ENCODE measurements at regions not wholly inside any gene's neighbourhood (a gene's known extent, or its start where the extent isn't known, plus 50 kb on each side); places are given as distances from the start of the nearest gene placed in this dataset.

DNA sequence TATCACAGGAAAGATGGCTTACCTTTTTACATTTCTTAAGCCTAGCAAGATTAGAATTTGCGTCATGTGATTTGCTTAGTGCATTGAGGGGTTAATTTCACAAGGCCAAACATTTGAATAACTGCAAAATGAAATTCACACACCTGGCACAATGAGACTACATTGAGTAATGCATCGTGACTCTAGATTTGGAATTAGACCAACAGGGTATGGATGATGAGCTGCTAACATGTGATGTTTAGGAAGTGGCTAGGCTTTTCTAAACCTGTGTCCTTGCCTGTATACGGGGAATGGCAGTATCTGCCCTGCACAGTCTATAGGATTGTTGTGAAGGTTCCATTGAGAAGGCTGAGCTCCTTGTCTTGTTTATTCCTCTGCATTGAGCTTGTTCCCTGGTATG is 160.1 kb downstream of the MFSD1 start:
- no peak for DNase-seq (ENCODE audit: low read depth)
- H3K4me3 ChIP-seq (ENCODE audit: low read depth, low read length), result no peak overlapping the region
- TF ChIP-seq POLR2A (IDR thresholded peaks at IDR 0.05; ENCODE audit: extremely low read depth, insufficient read length) (no peak), MYC (IDR thresholded peaks at IDR 0.05; ENCODE audit: low read depth, low read length) (no peak)
- TF ChIP-seq, protein P1, sequence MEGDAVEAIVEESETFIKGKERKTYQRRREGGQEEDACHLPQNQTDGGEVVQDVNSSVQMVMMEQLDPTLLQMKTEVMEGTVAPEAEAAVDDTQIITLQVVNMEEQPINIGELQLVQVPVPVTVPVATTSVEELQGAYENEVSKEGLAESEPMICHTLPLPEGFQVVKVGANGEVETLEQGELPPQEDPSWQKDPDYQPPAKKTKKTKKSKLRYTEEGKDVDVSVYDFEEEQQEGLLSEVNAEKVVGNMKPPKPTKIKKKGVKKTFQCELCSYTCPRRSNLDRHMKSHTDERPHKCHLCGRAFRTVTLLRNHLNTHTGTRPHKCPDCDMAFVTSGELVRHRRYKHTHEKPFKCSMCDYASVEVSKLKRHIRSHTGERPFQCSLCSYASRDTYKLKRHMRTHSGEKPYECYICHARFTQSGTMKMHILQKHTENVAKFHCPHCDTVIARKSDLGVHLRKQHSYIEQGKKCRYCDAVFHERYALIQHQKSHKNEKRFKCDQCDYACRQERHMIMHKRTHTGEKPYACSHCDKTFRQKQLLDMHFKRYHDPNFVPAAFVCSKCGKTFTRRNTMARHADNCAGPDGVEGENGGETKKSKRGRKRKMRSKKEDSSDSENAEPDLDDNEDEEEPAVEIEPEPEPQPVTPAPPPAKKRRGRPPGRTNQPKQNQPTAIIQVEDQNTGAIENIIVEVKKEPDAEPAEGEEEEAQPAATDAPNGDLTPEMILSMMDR (IDR thresholded peaks at IDR 0.05; ENCODE audit: low read depth, low read length), result no peak
- TF ChIP-seq, protein P2, sequence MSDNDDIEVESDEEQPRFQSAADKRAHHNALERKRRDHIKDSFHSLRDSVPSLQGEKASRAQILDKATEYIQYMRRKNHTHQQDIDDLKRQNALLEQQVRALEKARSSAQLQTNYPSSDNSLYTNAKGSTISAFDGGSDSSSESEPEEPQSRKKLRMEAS (IDR thresholded peaks at IDR 0.05; ENCODE audit: low read depth, low read length), result no peak

DNA sequence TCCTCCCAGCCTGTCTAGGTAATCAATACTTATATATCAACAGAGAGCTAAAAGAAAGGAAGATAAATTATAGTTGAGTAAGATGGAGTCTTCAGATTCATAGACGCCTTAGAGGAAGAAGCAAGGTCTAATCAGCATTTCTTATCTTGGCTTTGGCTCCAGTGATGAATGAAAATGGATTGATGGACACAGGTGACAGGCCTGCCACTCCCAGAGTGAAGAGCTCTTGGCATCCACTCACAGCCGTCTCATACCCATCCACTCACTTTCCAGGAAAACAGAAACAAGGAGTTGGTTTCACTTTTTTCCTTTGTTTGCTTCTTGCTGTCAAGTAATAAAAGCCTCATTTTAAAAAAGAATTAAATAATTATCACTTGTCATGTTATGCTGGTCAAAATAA is 168.2 kb downstream of the MFSD1 start:
- no peak overlapping the region for H3K4me3 ChIP-seq (ENCODE audit: low read depth, low read length)
- no peak for DNase-seq (ENCODE audit: low read depth)
- TF ChIP-seq MYC (IDR thresholded peaks at IDR 0.05; ENCODE audit: low read depth, low read length) (no peak), POLR2A (IDR thresholded peaks at IDR 0.05; ENCODE audit: extremely low read depth, insufficient read length) (no peak)
- TF ChIP-seq, protein P2 (IDR thresholded peaks at IDR 0.05; ENCODE audit: low read depth, low read length), result no peak
- TF ChIP-seq, protein P1 (IDR thresholded peaks at IDR 0.05; ENCODE audit: low read depth, low read length), result no peak

DNA sequence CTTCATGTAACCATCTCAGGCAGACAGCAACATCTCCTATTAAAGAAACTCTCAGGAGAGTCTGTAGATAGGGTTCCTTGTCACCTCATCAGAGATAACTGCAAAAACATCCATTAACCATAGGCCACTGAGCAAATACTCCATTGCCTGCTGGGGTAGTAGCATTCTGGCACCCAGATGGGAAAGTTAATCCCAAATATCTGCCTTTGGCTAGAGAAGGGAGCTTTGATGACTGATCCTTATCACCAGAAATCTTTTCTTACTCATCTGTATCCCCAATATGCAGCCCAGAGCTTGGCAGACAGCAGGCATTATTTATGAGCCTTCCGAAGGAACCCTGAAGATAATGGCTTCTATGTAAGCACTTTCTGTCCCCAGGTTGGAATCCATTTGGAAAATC is 173.1 kb downstream of the MFSD1 start:
- TF ChIP-seq POLR2A (IDR thresholded peaks at IDR 0.05; ENCODE audit: extremely low read depth, insufficient read length) (no peak), MYC (IDR thresholded peaks at IDR 0.05; ENCODE audit: low read depth, low read length) (no peak)
- TF ChIP-seq, protein P1 (IDR thresholded peaks at IDR 0.05; ENCODE audit: low read depth, low read length), result no peak
- TF ChIP-seq, protein P2 (IDR thresholded peaks at IDR 0.05; ENCODE audit: low read depth, low read length), result no peak
- no peak for DNase-seq (ENCODE audit: low read depth)

DNA sequence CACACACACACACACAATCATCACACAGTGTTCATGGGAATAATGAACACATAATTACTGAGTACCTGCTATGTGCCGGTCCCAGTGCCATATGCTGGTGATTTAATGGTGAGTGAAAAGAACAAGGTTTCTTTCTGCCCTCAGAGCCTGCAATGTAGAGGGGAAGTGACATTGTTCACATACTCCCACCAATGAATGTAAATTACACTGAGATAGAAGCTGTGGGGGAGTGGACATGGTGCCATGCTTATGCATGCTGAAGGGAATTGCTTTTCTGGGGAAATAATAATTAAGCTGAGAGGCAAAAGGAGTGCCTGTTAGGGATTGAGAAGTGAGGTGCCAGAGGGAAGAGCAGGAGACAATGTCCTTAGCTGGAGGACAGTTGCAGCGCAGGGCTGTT is 175.1 kb downstream of the MFSD1 start:
- TF ChIP-seq POLR2A (IDR thresholded peaks at IDR 0.05; ENCODE audit: extremely low read depth, insufficient read length), result no peak
- TF ChIP-seq, protein P1 (IDR thresholded peaks at IDR 0.05; ENCODE audit: low read depth, low read length), result no peak
- no peak for TF ChIP-seq MYC (IDR thresholded peaks at IDR 0.05; ENCODE audit: low read depth, low read length)
- TF ChIP-seq, protein P2 (IDR thresholded peaks at IDR 0.05; ENCODE audit: low read depth, low read length), result no peak
- DNase-seq (ENCODE audit: low read depth), result no peak
- no peak overlapping the region for H3K4me3 ChIP-seq (ENCODE audit: low read depth, low read length)

More for the DNA sequence above, 173.1 kb downstream of the MFSD1 start:
- no peak overlapping the region for H3K4me3 ChIP-seq (ENCODE audit: low read depth, low read length)

DNA sequence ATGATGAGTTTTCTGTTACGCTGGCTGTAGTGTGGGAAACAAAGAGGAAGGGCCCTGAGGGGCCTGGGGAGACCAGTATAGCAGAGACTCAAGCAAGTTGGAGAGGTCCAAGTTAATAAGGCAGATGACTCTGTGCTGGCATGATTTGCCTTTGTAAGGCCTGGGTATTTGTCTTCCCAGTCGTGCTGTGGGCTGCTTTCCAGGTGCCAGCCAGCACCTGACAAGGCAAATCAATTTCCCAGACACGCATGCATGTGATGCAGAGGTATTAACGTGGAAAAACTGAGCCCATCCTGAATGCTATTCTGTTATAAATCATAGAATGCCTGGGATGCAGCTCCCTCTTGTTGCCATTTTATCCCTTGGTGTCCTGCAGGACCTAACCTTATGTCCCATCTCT is 175.6 kb downstream of the MFSD1 start:
- H3K4me3 ChIP-seq (ENCODE audit: low read depth, low read length), result no peak overlapping the region
- TF ChIP-seq POLR2A (IDR thresholded peaks at IDR 0.05; ENCODE audit: extremely low read depth, insufficient read length) (no peak), MYC (IDR thresholded peaks at IDR 0.05; ENCODE audit: low read depth, low read length) (no peak)
- TF ChIP-seq, protein P1 (IDR thresholded peaks at IDR 0.05; ENCODE audit: low read depth, low read length), result no peak
- TF ChIP-seq, protein P2 (IDR thresholded peaks at IDR 0.05; ENCODE audit: low read depth, low read length), result no peak
- DNase-seq (ENCODE audit: low read depth), result no peak

Measured in NB4 (cell line).